Upper lobe of right lung (tissue), 1 donor: ENCODE measurements at regions not wholly inside any gene's neighbourhood (a gene's known extent, or its start where the extent isn't known, plus 50 kb on each side); places are given as distances from the start of the nearest gene placed in this dataset.
A peak's percentile ranks its signal among the peaks of the same experiment; 100 is the strongest.

Experiments used
- ATAC-seq: fragments of 200-7000 bp; cut with Tn5 transposase; one replicate; pipeline ENCODE4 v1.9.1; 2020; ENCODE audit warnings: mild to moderate bottlenecking, moderate library complexity
- DNase-seq: peaks from one replicate; pipeline ENCODE4 v3.0.0-alpha.2; 2020
- H3K27ac ChIP-seq: fragments of 200-600 bp; one replicate; pipeline ENCODE4 v1.8.0; 2022
- H3K27me3 ChIP-seq: fragments of 200-600 bp; one replicate; pipeline ENCODE4 v1.8.0; 2022; ENCODE audit warnings: mild to moderate bottlenecking
- H3K36me3 ChIP-seq: fragments of 200-600 bp; one replicate; pipeline ENCODE4 v1.8.0; 2022
- H3K4me1 ChIP-seq: fragments of 200-600 bp; one replicate; pipeline ENCODE4 v1.8.0; 2022
- H3K4me3 ChIP-seq: fragments of 200-600 bp; one replicate; pipeline ENCODE4 v1.8.0; 2022; ENCODE audit warnings: mild to moderate bottlenecking
- H3K9me3 ChIP-seq: fragments of 200-600 bp; one replicate; pipeline ENCODE4 v1.8.0; 2022
- CTCF ChIP-seq: fragments of 200-600 bp; IDR thresholded peaks from one replicate; pipeline ENCODE4 v1.8.0; 2022; ENCODE audit warnings: antibody characterized with exemption
- intact Hi-C: fragments of 100-400 bp; cut with DNase I; formaldehyde crosslinking; loops from one replicate; pipeline ENCODE4 v1.11.0; 2022
- donor health status: DM: no; HTN: yes; CAD: no; lungs with severe emphysema.

DNA sequence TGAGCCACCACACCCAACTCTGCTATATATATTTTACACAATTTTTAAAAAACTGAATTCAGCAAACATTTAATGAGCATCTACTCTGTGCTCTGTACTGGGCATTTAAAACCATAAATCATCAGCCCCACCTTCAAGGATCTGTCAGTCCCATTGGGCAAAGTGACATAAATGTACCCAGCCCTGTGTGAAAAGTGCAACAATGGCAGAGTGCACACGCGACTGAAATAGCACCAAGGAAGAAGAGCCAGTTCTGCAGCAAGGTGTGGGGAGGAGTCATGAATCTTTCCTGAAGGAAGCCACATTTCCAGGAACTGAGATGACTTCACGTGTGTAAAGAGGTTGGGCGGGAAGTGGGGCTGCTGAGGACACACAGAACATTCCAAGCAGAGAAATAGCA lies 111.5 kb upstream of the ATP6AP2 start:
- H3K4me1 ChIP-seq = peaks cover 14% of the 10 kb centered on the region
- H3K27me3 ChIP-seq = no peaks in the 10 kb centered on the region
- no peak for TF ChIP-seq CTCF
- no peaks in the 10 kb centered on the region for H3K36me3 ChIP-seq
- no peak for DNase-seq
- no peak overlapping the region for H3K4me3 ChIP-seq
- H3K27ac ChIP-seq = no peak overlapping the region
- ATAC-seq = no peak
- H3K9me3 ChIP-seq = no peaks in the 10 kb centered on the region
- intact Hi-C loops = no loop called here

DNA sequence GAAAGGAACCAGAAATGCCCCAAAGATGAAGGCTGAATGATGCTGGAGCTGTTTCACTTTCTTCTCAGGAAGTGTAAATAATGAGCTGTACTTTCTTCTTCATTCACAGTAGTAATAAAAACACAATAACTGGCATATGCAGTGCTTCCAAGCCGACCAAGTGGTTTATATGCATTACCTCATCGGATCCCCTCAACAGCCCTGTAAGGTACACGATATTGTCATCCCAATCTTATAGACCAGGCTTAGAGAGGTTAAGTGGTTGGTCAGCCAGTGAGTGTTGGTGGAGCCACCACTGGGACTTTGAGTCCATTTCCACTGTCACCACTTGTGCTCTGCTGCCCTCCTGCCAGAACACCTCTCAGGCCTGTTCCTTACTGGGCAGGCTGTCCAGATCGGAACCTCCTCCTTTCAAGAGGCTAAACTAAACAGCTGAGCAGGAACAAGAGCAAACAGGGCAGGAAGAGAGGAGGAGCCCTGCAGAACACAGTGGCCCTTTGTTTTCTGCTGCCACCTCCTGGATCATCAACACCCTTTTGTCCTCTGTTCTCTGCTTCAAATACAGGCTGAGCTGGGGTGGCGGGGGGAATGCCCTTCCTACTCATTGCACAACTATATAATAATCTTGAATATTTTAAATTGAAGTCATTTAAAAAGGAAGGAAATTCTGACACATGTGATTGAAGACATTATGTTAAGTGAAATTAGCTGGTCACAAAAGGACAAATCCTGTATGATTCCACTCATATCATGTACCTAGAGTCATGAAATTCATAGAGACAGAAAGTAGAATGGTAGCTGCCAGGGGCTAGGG lies 112.5 kb upstream of the ATP6AP2 start:
- Histone ChIP-seq H3K27ac (no peak overlapping the region), H3K4me3 (no peak overlapping the region), H3K27me3 (no peaks in the 10 kb centered on the region), H3K9me3 (no peaks in the 10 kb centered on the region), H3K36me3 (no peaks in the 10 kb centered on the region), H3K4me1 (peaks cover 14% of the 10 kb centered on the region)
- DNase-seq (peak; percentile 66), ATAC-seq (peak; percentile 92)
- intact Hi-C loops = no loop called here
- TF ChIP-seq CTCF = peak; percentile 45

GRCh38 chrX:40467454-40467853 lies 113.3 kb upstream of the ATP6AP2 start:
- Histone ChIP-seq H3K36me3 (no peaks in the 10 kb centered on the region), H3K4me3 (no peak overlapping the region), H3K27me3 (no peaks in the 10 kb centered on the region), H3K4me1 (peaks cover 14% of the 10 kb centered on the region), H3K9me3 (no peaks in the 10 kb centered on the region), H3K27ac (no peak overlapping the region)
- ATAC-seq (no peak), DNase-seq (no peak)
- no peak for TF ChIP-seq CTCF
- intact Hi-C loops = no loop called here

DNA sequence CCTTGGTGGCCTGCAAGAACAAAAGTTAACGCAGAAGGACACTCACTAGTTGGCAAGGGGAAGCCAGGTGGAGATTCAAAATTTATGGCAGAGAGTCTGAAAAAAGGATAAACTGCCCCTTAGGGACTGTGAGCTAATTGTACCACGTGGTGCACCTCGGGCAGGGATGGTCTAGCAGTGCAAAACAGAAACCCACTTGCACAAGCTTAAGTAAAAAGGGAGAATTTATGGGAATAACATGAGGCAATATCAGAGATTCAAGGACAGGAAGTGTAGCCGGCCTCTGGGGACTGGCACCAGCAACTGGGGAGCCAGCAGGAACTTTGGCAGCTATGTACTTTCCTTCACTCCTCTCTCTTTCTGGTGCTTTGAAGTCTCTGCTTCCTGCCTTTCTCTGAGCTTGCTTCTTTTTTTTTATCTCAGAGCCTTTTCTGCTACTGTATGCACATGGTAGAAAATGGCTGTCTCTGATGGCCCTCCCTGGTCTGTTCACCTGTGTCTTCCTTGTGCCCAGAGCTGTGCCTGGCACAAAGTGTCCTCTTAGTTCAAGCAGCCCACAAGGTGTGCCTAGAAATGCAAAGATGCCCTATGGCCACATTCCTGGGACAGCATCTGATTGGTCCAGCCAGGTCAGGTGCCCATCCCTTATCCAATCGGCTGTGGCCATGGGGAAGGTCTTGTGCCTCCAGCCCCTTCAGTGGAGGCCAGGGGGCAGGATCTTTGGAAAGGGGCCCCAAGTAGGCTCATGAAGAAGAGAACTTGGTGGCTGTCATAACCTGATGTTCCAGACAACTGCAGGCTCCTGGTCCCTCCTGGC lies 114.8 kb upstream of the ATP6AP2 start:
- no peaks in the 10 kb centered on the region for H3K9me3 ChIP-seq
- intact Hi-C loops = no loop called here
- H3K36me3 ChIP-seq = no peaks in the 10 kb centered on the region
- TF ChIP-seq CTCF = no peak
- H3K4me1 ChIP-seq = peaks cover 10% of the 10 kb centered on the region
- DNase-seq (no peak), ATAC-seq (no peak)
- H3K27ac ChIP-seq = no peak overlapping the region
- no peak overlapping the region for H3K4me3 ChIP-seq
- H3K27me3 ChIP-seq = no peaks in the 10 kb centered on the region

GRCh38 chrX:40462795-40463194 lies 118.0 kb upstream of the ATP6AP2 start:
- no peak for TF ChIP-seq CTCF
- Histone ChIP-seq H3K9me3 (no peaks in the 10 kb centered on the region), H3K4me3 (no peak overlapping the region), H3K27ac (no peak overlapping the region), H3K27me3 (no peaks in the 10 kb centered on the region), H3K4me1 (peaks cover under 1% of the 10 kb centered on the region), H3K36me3 (no peaks in the 10 kb centered on the region)
- ATAC-seq (no peak), DNase-seq (no peak)
- intact Hi-C loops = no loop called here
